HCT116 (cell line): ENCODE measurements at regions not wholly inside any gene's neighbourhood (a gene's known extent, or its start where the extent isn't known, plus 50 kb on each side); places are given as distances from the start of the nearest gene placed in this dataset.

Source experiments
- ATAC-seq: fragments of 200-7000 bp; cut with Tn5 transposase; 2 replicates; pipeline ENCODE4 v1.9.1; 2020; ENCODE audit warnings: mild to moderate bottlenecking, moderate library complexity
- BruUV-seq: library from RNA; stranded (reverse); fragments of 400-500 nt; replicated peaks from 2 replicates; lab custom pipeline; 2021; lab: Mats Ljungman, UMichigan
- CTCF ChIA-PET: fragments of 300-600 bp; sonication (Branson Sonifier 250); formaldehyde crosslinking; loops from one replicate; lab custom pipeline; 2021; ENCODE audit warnings: antibody characterized with exemption; lab: Charles Lee
- POLR2A ChIA-PET: fragments of 300-600, 350-600 bp; sonication (Branson Sonifier 250); formaldehyde crosslinking; loops from one replicate; lab custom pipeline; 2021; ENCODE audit warnings: antibody characterized with exemption; lab: Charles Lee
- RAD21 ChIA-PET, 2 experiments: fragments of 300-600 bp; sonication (Branson Sonifier 250); formaldehyde crosslinking; loops; one replicate each; lab custom pipeline; 2023; ENCODE audit warnings: low total read pairs in 2 of 2; ENCODE audit not compliant: uncharacterized antibody in 2 of 2, unreplicated experiment in 2 of 2, low non-redundant PET in 1 of 2; lab: Charles Lee
- DNase-seq: peaks from one replicate; pipeline ENCODE4 v3.0.0-alpha.2; 2010; ENCODE audit warnings: low read depth, low spot score
- H2AFZ ChIP-seq: fragments of 200-600 bp; shearing (Covaris generic), sonication (generic); 2 replicates; pipeline ENCODE4 v1.6.1; 2017; ENCODE audit warnings: low read depth, mixed run types, mixed read lengths, antibody characterized with exemption, low read length; ENCODE audit not compliant: poor library complexity, severe bottlenecking
- H3K27ac ChIP-seq: 2 replicates; pipeline ENCODE4 v1.5.1; 2012; ENCODE audit warnings: low read depth, low read length
- H3K27me3 ChIP-seq: fragments of 200-600 bp; sonication (generic); 2 replicates; pipeline ENCODE4 v1.6.1; 2016; ENCODE audit warnings: mixed run types, low read length, mixed read lengths; ENCODE audit not compliant: insufficient read depth
- H3K36me3 ChIP-seq, 2 experiments: fragments of 200-500 bp in 1 of 2; fragments of 200-600 bp in 1 of 2; sonication (Bioruptor generic) in 1 of 2; sonication (generic) in 1 of 2; 2 replicates each; pipeline versions ENCODE4 v1.5.1 to v1.6.1; 2014 to 2016; ENCODE audit warnings: low read length in 2 of 2, inconsistent platforms in 1 of 2, mixed read lengths in 1 of 2, mixed run types in 1 of 2; ENCODE audit not compliant: insufficient read depth in 2 of 2, control insufficient read depth in 1 of 2
- H3K4me1 ChIP-seq, 2 experiments: fragments of 200-600 bp in 1 of 2; sonication (generic) in 1 of 2; 2 replicates each; pipeline versions ENCODE4 v1.5.1 to v1.6.1; 2012 to 2017; ENCODE audit warnings: low read length in 2 of 2, inconsistent platforms in 1 of 2, mild to moderate bottlenecking in 1 of 2, mixed read lengths in 1 of 2, mixed run types in 1 of 2, moderate library complexity in 1 of 2; ENCODE audit not compliant: insufficient read depth in 2 of 2, control insufficient read depth in 1 of 2
- H3K4me2 ChIP-seq: fragments of 200-600 bp; sonication (generic); 2 replicates; pipeline ENCODE4 v1.6.1; 2017; ENCODE audit warnings: mixed run types, low read length, mixed read lengths
- H3K4me3 ChIP-seq, 2 experiments: fragments of 200-600 bp in 1 of 2; sonication (generic) in 1 of 2; replicated peaks in 1 of 2; 2 replicates each; pipeline ENCODE4 v1.5.1; 2011 to 2016; ENCODE audit warnings: low read length in 2 of 2, control low read depth in 1 of 2, low read depth in 1 of 2, mild to moderate bottlenecking in 1 of 2, mixed read lengths in 1 of 2, mixed run types in 1 of 2
- H3K79me2 ChIP-seq: fragments of 200-600 bp; sonication (generic); 2 replicates; pipeline ENCODE4 v1.6.1; 2017; ENCODE audit warnings: mild to moderate bottlenecking, mixed run types, low read length, moderate library complexity, mixed read lengths; ENCODE audit not compliant: insufficient read depth
- H3K9ac ChIP-seq: fragments of 200-600 bp; sonication (generic); 2 replicates; pipeline ENCODE4 v1.6.1; 2016; ENCODE audit warnings: low read length, mixed read lengths
- H3K9me2 ChIP-seq: fragments of 200-600 bp; sonication (generic), shearing (Covaris generic); 2 replicates; pipeline ENCODE4 v1.6.1; 2017; ENCODE audit warnings: mixed run types, mild to moderate bottlenecking, moderate library complexity; ENCODE audit not compliant: insufficient read depth
- H3K9me3 ChIP-seq, 2 experiments: fragments of 200-500 bp in 1 of 2; fragments of 200-600 bp in 1 of 2; sonication (Bioruptor generic) in 1 of 2; sonication (generic) in 1 of 2; 2 replicates each; pipeline ENCODE4 v1.6.1; 2014 to 2017; ENCODE audit warnings: low read length in 2 of 2, mixed read lengths in 2 of 2, inconsistent platforms in 1 of 2, low read depth in 1 of 2, mild to moderate bottlenecking in 1 of 2, mixed run types in 1 of 2, moderate library complexity in 1 of 2; ENCODE audit not compliant: control insufficient read depth in 1 of 2, insufficient read depth in 1 of 2
- H4K20me1 ChIP-seq: fragments of 200-600 bp; sonication (generic), shearing (Covaris generic); 2 replicates; pipeline ENCODE4 v1.6.1; 2017; ENCODE audit warnings: mixed run types, mild to moderate bottlenecking, moderate library complexity; ENCODE audit not compliant: insufficient read depth
- ATF3 ChIP-seq: IDR thresholded peaks from 2 replicates; pipeline ENCODE4 v1.6.1; 2012
- CBX3 ChIP-seq: IDR thresholded peaks from 2 replicates; pipeline ENCODE4 v1.6.1; 2012; ENCODE audit warnings: low read depth
- CEBPB ChIP-seq: IDR thresholded peaks from 2 replicates; pipeline ENCODE4 v1.6.1; 2012; ENCODE audit warnings: low read depth
- EGR1 ChIP-seq: IDR thresholded peaks from 2 replicates; pipeline ENCODE4 v1.6.1; 2012; ENCODE audit warnings: low read depth
- EZH2 ChIP-seq: fragments of 200-600 bp; sonication (generic); IDR thresholded peaks from 2 replicates; pipeline ENCODE4 v1.6.1; 2017; ENCODE audit warnings: antibody characterized with exemption, mixed run types
- EZH2phosphoT487 ChIP-seq: fragments of 200-600 bp; IDR thresholded peaks from 2 replicates; pipeline ENCODE4 v1.6.1; 2018; ENCODE audit warnings: antibody characterized with exemption, borderline replicate concordance
- POLR2AphosphoS5 ChIP-seq: IDR thresholded peaks from 2 replicates; pipeline ENCODE4 v1.6.1; 2011; ENCODE audit warnings: mild to moderate bottlenecking, low read depth, low read length, moderate library complexity
- RAD21 ChIP-seq: IDR thresholded peaks from 2 replicates; pipeline ENCODE4 v1.6.1; 2012; ENCODE audit warnings: low read depth, mild to moderate bottlenecking
- REST ChIP-seq: IDR thresholded peaks from 2 replicates; pipeline ENCODE4 v1.6.1; 2012; ENCODE audit warnings: low read depth
- TCF7L2 ChIP-seq: IDR thresholded peaks from 2 replicates; pipeline ENCODE4 v1.7.0; 2011; ENCODE audit warnings: borderline replicate concordance, inconsistent platforms; ENCODE audit not compliant: insufficient read depth, insufficient read length; ENCODE audit errors: extremely low read depth
- YY1 ChIP-seq: IDR thresholded peaks from 2 replicates; pipeline ENCODE4 v1.6.1; 2011; ENCODE audit warnings: low read length, low read depth, moderate library complexity, mild to moderate bottlenecking; ENCODE audit not compliant: insufficient replicate concordance; ENCODE audit errors: extremely low read depth
- ZFX ChIP-seq: fragments of 450-650 bp; IDR thresholded peaks from 2 replicates; pipeline ENCODE4 v1.6.1; 2017
- ZNF274 ChIP-seq: fragments of 200-500 bp; sonication (Bioruptor generic); IDR thresholded peaks from 2 replicates; pipeline ENCODE4 v1.6.1; 2014; ENCODE audit warnings: mild to moderate bottlenecking, low read depth, low read length, inconsistent platforms
- intact Hi-C: fragments of 100-400 bp; cut with micrococcal nuclease; formaldehyde crosslinking; loops from 2 replicates; pipeline ENCODE4 v1.10.0; 2022
- TF ChIP-seq, protein P1 (sequence below): IDR thresholded peaks from 2 replicates; pipeline ENCODE4 v1.6.1; 2012

DNA sequence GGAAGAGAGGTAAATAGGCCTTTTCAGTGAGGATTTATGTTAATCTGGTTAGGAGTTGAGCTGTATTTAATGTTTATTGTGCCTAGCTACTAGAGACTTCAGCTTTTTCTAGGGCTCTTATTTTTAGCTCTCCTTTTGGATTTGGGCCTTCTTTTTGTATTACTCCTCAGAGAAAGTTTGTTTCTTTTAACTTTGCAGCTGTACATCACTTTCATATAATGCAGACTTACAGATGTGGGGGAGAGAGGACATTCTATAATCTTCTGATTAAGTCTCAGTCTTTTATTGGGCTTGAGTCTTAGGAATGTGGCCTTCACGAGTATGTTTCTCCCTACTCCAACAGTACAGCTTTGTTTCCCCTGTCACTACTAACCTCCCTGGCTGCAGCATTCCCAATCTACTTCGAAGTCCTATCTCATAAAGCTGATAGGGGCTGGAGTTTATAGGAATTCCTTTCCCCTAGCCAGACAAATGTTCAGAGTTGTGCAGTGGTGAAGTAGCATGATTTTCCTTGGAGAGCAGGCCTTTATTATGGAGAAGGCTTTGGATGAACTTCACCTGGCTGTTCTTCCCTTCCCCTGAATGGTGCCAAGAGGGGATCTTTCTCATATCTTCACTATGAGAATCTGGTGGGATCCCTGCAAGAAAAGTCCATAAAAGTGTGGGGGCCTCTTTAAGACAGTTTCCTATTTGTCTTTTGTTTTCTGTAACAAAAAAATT lies 82.2 kb upstream of the CBLB start:
- no peaks in the 10 kb centered on the region for H3K9me2 ChIP-seq
- no peaks in the 10 kb centered on the region for H3K79me2 ChIP-seq
- no TSS peak for BruUV-seq
- RAD21 ChIA-PET = no interaction called here
- no peak overlapping the region for H3K4me2 ChIP-seq
- CTCF ChIA-PET = no interaction called here
- H3K9ac ChIP-seq = no peak overlapping the region
- no peak overlapping the region for H2AFZ ChIP-seq
- no peaks in the 10 kb centered on the region for H4K20me1 ChIP-seq
- DNase-seq = no peak
- H3K9me3 ChIP-seq = no peaks in the 10 kb centered on the region
- H3K27ac ChIP-seq = no peak overlapping the region
- H3K36me3 ChIP-seq = no peaks in the 10 kb centered on the region
- H3K4me1 ChIP-seq = no peaks in the 10 kb centered on the region
- H3K27me3 ChIP-seq = no peaks in the 10 kb centered on the region
- TF ChIP-seq TCF7L2 (no peak), CEBPB (no peak), ATF3 (no peak), EZH2 (no peak), EGR1 (no peak), POLR2AphosphoS5 (no peak), YY1 (no peak), REST (no peak), EZH2phosphoT487 (no peak), RAD21 (no peak), ZNF274 (no peak), CBX3 (no peak), ZFX (no peak)
- TF ChIP-seq, protein P1, sequence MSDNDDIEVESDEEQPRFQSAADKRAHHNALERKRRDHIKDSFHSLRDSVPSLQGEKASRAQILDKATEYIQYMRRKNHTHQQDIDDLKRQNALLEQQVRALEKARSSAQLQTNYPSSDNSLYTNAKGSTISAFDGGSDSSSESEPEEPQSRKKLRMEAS = no peak
- no peak for ATAC-seq
- POLR2A ChIA-PET = no interaction called here
- intact Hi-C loops = no loop called here
- no peak overlapping the region for H3K4me3 ChIP-seq
